Ishikawa (cell line): ENCODE measurements at regions not wholly inside any gene's neighbourhood (a gene's known extent, or its start where the extent isn't known, plus 50 kb on each side); places are given as distances from the start of the nearest gene placed in this dataset.

Source experiments
- MAX ChIP-seq: IDR thresholded peaks from 2 replicates; pipeline ENCODE4 v1.6.1; 2012
- RAD21 ChIP-seq: IDR thresholded peaks from 2 replicates; pipeline ENCODE4 v1.6.1; 2012; ENCODE audit warnings: low read depth
- TF ChIP-seq, protein P1 (sequence below): IDR thresholded peaks from 2 replicates; pipeline ENCODE4 v1.6.1; 2012; ENCODE audit warnings: low read depth, mild to moderate bottlenecking

GRCh38 chr10:104576611-104577010 lies 64.5 kb upstream of the SORCS3 start:
- TF ChIP-seq, protein P1, sequence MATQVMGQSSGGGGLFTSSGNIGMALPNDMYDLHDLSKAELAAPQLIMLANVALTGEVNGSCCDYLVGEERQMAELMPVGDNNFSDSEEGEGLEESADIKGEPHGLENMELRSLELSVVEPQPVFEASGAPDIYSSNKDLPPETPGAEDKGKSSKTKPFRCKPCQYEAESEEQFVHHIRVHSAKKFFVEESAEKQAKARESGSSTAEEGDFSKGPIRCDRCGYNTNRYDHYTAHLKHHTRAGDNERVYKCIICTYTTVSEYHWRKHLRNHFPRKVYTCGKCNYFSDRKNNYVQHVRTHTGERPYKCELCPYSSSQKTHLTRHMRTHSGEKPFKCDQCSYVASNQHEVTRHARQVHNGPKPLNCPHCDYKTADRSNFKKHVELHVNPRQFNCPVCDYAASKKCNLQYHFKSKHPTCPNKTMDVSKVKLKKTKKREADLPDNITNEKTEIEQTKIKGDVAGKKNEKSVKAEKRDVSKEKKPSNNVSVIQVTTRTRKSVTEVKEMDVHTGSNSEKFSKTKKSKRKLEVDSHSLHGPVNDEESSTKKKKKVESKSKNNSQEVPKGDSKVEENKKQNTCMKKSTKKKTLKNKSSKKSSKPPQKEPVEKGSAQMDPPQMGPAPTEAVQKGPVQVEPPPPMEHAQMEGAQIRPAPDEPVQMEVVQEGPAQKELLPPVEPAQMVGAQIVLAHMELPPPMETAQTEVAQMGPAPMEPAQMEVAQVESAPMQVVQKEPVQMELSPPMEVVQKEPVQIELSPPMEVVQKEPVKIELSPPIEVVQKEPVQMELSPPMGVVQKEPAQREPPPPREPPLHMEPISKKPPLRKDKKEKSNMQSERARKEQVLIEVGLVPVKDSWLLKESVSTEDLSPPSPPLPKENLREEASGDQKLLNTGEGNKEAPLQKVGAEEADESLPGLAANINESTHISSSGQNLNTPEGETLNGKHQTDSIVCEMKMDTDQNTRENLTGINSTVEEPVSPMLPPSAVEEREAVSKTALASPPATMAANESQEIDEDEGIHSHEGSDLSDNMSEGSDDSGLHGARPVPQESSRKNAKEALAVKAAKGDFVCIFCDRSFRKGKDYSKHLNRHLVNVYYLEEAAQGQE: no peak
- no peak for TF ChIP-seq MAX
- TF ChIP-seq RAD21: no peak
